NCI-H82 (cell line): ENCODE measurements at regions not wholly inside any gene's neighbourhood (a gene's known extent, or its start where the extent isn't known, plus 50 kb on each side); places are given as distances from the start of the nearest gene placed in this dataset.
A peak's percentile ranks its signal among the peaks of the same experiment; 100 is the strongest.
"Not testable (repeated sequence)": the region's sequence is repeated elsewhere in the genome, so short reads cannot be mapped to it uniquely, and the experiment has no call there.

Experiments used
- DNase-seq: peaks from one replicate; lab custom pipeline; 2025; lab: John Stamatoyannopoulos, UW

GRCh38 chr7:121563177-121563576, 167.1 kb upstream of the FAM3C start:
- peak; percentile 5 for DNase-seq

GRCh38 chr7:121562259-121562658, 166.2 kb upstream of the FAM3C start:
- DNase-seq: no peak

GRCh38 chr7:121561717-121562116, 165.6 kb upstream of the FAM3C start:
- peak; percentile 22 for DNase-seq

GRCh38 chr7:121560267-121560990, 164.3 kb upstream of the FAM3C start:
- DNase-seq: no peak

- peak; percentile 41 for DNase-seq
Measured at GRCh38 chr7:121558288-121558687, 162.2 kb upstream of the FAM3C start.

- no peak for DNase-seq
Measured at GRCh38 chr7:121557034-121557892, 161.2 kb upstream of the FAM3C start.

GRCh38 chr7:121555558-121555957, 159.4 kb upstream of the FAM3C start:
- no peak for DNase-seq

- DNase-seq: peak; percentile 81
Measured at GRCh38 chr7:121547544-121548092, 151.5 kb upstream of the FAM3C start.

GRCh38 chr7:121546632-121547543, 150.8 kb upstream of the FAM3C start:
- DNase-seq: no peak

- no peak for DNase-seq
Measured at GRCh38 chr7:121545418-121545817, 149.3 kb upstream of the FAM3C start.

GRCh38 chr7:121544726-121545125, 148.6 kb upstream of the FAM3C start:
- DNase-seq: no peak

- no peak for DNase-seq
Measured at GRCh38 chr7:121544238-121544637, 148.1 kb upstream of the FAM3C start.

GRCh38 chr7:121541457-121541856, 145.3 kb upstream of the FAM3C start:
- DNase-seq: no peak

GRCh38 chr7:121540138-121540537, 144.0 kb upstream of the FAM3C start:
- no peak for DNase-seq

- DNase-seq: no peak
Measured at GRCh38 chr7:121537031-121537430, 140.9 kb upstream of the FAM3C start.

- DNase-seq: peak; percentile 77
Measured at GRCh38 chr7:121531175-121532070, 135.3 kb upstream of the FAM3C start.

- DNase-seq: no peak
Measured at GRCh38 chr7:121530227-121531174, 134.4 kb upstream of the FAM3C start.

GRCh38 chr7:121529003-121529402, 132.9 kb upstream of the FAM3C start:
- no peak for DNase-seq

- DNase-seq: not testable (repeated sequence)
Measured at GRCh38 chr7:121526210-121526609, 130.1 kb upstream of the FAM3C start.
